HL-60 (cell line): ENCODE measurements at regions not wholly inside any gene's neighbourhood (a gene's known extent, or its start where the extent isn't known, plus 50 kb on each side); places are given as distances from the start of the nearest gene placed in this dataset.

Experiments used
- POLR2AphosphoS5 ChIP-seq: IDR thresholded peaks from 2 replicates; pipeline ENCODE4 v1.6.1; 2012; ENCODE audit warnings: low read depth
- TF ChIP-seq, protein P1 (sequence below): IDR thresholded peaks from one replicate; pipeline ENCODE4 v1.5.1; 2011; ENCODE audit warnings: low read length, control low read depth, inconsistent platforms; ENCODE audit not compliant: insufficient read depth

DNA sequence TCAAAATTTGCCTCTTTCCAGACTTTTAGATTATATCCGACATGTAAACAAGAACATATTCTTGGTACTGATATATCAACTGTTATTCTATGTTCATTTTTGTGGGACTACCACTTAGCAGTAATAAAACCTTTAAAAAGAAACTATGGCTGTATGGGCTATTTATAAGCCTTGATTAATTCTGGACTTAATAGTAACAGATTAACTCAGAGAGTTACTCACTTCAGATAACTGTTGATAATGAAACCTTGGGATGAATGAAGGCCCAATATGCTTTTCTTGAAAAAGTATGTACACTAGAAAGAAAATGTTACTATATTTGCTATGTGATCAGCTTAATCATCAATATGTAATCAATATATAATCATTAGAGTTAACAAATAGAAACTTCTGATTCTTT is 595.9 kb upstream of the BOD1L1 start:
- TF ChIP-seq, protein P1, sequence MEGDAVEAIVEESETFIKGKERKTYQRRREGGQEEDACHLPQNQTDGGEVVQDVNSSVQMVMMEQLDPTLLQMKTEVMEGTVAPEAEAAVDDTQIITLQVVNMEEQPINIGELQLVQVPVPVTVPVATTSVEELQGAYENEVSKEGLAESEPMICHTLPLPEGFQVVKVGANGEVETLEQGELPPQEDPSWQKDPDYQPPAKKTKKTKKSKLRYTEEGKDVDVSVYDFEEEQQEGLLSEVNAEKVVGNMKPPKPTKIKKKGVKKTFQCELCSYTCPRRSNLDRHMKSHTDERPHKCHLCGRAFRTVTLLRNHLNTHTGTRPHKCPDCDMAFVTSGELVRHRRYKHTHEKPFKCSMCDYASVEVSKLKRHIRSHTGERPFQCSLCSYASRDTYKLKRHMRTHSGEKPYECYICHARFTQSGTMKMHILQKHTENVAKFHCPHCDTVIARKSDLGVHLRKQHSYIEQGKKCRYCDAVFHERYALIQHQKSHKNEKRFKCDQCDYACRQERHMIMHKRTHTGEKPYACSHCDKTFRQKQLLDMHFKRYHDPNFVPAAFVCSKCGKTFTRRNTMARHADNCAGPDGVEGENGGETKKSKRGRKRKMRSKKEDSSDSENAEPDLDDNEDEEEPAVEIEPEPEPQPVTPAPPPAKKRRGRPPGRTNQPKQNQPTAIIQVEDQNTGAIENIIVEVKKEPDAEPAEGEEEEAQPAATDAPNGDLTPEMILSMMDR: no peak
- no peak for TF ChIP-seq POLR2AphosphoS5
